Smooth muscle cell (in vitro differentiated cells): ENCODE measurements at regions not wholly inside any gene's neighbourhood (a gene's known extent, or its start where the extent isn't known, plus 50 kb on each side); places are given as distances from the start of the nearest gene placed in this dataset. TPM values are rescaled to one million over a fixed set of nuclear protein-coding genes. Genes with fewer than 3 reads are reported as not detected.

Source experiments
- DNase-seq: peaks from one replicate; lab custom pipeline; 2025; ENCODE audit not compliant: unreplicated experiment; lab: John Stamatoyannopoulos, UW
- H2AFZ ChIP-seq: fragments of 200-600 bp; sonication (generic); 2 replicates; pipeline ENCODE4 v1.6.0; 2016; ENCODE audit warnings: antibody characterized with exemption, low read depth, mild to moderate bottlenecking
- H3F3A ChIP-seq: fragments of 200-600 bp; sonication (generic); 2 replicates; pipeline ENCODE4 v1.6.0; 2017; ENCODE audit warnings: antibody characterized with exemption, low read depth
- H3K27ac ChIP-seq: fragments of 200-600 bp; sonication (generic); 2 replicates; pipeline ENCODE4 v1.5.1; 2016; ENCODE audit warnings: low read depth, mild to moderate bottlenecking
- H3K27me3 ChIP-seq: fragments of 200-600 bp; sonication (generic); 2 replicates; pipeline ENCODE4 v1.6.1; 2016; ENCODE audit warnings: low read depth, mild to moderate bottlenecking
- H3K36me3 ChIP-seq: fragments of 200-600 bp; sonication (generic); 2 replicates; pipeline ENCODE4 v1.5.1; 2016; ENCODE audit warnings: low read depth
- H3K4me1 ChIP-seq: fragments of 200-600 bp; sonication (generic); 2 replicates; pipeline ENCODE4 v1.5.1; 2016; ENCODE audit warnings: low read depth
- H3K4me2 ChIP-seq: fragments of 200-600 bp; sonication (generic); 2 replicates; pipeline ENCODE4 v1.6.0; 2016; ENCODE audit warnings: mild to moderate bottlenecking
- H3K4me3 ChIP-seq: fragments of 200-600 bp; sonication (generic); 2 replicates; pipeline ENCODE4 v1.5.1; 2016; ENCODE audit warnings: mild to moderate bottlenecking
- H3K79me2 ChIP-seq: fragments of 200-600 bp; sonication (generic); 2 replicates; pipeline ENCODE4 v1.6.0; 2016; ENCODE audit warnings: low read depth, mild to moderate bottlenecking
- H3K9ac ChIP-seq: fragments of 200-600 bp; sonication (generic); 2 replicates; pipeline ENCODE4 v1.6.0; 2016; ENCODE audit warnings: low read depth
- H3K9me3 ChIP-seq: fragments of 200-600 bp; sonication (generic); replicated peaks from 2 replicates; pipeline ENCODE4 v1.5.1; 2016; ENCODE audit warnings: low read depth
- H4K20me1 ChIP-seq: fragments of 200-600 bp; sonication (generic); 2 replicates; pipeline ENCODE4 v1.6.0; 2016; ENCODE audit warnings: low read depth
- WGBS: methylation state at CpG from one replicate; pipeline ENCODE4 v1.1.7; 2016; ENCODE audit warnings: low lambda C conversion rate; 5-methylcytosine and 5-hydroxymethylcytosine counted together
- small RNA-seq: library from RNA; depleted of rRNA; stranded (forward); fragments of <200 nt; gene quantifications from one replicate; pipeline ENCODE3, GENCODE V24; 2014
- TF ChIP-seq, protein P1 (sequence below): fragments of 200-600 bp; sonication (generic); IDR thresholded peaks from 2 replicates; pipeline ENCODE4 v1.5.1; 2017; ENCODE audit warnings: borderline replicate concordance, mild to moderate bottlenecking, antibody characterized with exemption; ENCODE audit not compliant: insufficient read depth, poor library complexity, severe bottlenecking

DNA sequence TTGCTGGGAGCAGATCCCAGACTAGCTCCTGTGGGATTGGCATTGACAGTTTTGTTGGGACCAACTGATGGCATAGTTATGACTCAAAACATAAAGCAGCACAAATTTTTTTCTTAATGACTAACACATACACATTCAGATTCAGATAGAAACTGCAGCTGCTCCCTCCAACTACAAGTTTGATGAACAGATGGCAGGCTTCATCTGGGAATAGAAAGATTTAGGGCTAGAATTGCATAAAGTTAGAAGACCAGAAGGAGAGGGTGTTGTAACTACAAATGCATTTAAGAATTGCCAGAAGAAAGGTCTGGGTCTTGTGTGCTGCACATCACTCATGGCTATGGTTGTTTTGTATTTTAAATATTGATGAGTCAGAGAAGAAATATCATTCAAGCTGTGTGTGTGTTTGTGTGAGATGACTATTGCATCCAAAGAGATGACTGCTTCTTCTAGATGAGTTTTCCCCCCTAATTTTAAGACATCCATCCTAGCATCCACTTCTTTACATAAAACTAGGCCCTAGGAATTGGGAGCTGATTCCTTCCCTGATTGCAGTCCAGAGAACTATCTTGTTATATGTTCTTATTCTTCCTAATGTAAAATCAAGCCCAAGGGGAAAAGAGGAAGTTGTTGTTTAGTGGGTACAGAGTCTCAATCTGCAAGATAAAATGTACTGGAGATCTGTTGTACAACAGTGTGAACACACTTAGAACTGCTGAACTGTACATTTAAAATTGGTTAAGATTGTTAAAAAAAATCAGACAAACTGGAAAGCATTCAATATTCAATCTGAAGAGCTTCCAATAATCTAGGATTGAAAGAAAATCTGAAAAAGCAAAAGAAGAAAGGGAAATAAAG, 175.1 kb downstream of the PARM1 start:
- Histone ChIP-seq H3K36me3 (no peaks in the 10 kb centered on the region), H3K27ac (no peak overlapping the region), H3K9me3 (no peaks in the 10 kb centered on the region), H3K4me2 (no peak overlapping the region), H3K79me2 (no peaks in the 10 kb centered on the region), H3K27me3 (no peaks in the 10 kb centered on the region), H2AFZ (no peak overlapping the region), H4K20me1 (no peaks in the 10 kb centered on the region), H3K9ac (no peak overlapping the region), H3F3A (no peaks in the 10 kb centered on the region), H3K4me1 (no peaks in the 10 kb centered on the region), H3K4me3 (no peak overlapping the region)
- TF ChIP-seq, protein P1, sequence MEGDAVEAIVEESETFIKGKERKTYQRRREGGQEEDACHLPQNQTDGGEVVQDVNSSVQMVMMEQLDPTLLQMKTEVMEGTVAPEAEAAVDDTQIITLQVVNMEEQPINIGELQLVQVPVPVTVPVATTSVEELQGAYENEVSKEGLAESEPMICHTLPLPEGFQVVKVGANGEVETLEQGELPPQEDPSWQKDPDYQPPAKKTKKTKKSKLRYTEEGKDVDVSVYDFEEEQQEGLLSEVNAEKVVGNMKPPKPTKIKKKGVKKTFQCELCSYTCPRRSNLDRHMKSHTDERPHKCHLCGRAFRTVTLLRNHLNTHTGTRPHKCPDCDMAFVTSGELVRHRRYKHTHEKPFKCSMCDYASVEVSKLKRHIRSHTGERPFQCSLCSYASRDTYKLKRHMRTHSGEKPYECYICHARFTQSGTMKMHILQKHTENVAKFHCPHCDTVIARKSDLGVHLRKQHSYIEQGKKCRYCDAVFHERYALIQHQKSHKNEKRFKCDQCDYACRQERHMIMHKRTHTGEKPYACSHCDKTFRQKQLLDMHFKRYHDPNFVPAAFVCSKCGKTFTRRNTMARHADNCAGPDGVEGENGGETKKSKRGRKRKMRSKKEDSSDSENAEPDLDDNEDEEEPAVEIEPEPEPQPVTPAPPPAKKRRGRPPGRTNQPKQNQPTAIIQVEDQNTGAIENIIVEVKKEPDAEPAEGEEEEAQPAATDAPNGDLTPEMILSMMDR, result no peak
- DNase-seq, result no peak

DNA sequence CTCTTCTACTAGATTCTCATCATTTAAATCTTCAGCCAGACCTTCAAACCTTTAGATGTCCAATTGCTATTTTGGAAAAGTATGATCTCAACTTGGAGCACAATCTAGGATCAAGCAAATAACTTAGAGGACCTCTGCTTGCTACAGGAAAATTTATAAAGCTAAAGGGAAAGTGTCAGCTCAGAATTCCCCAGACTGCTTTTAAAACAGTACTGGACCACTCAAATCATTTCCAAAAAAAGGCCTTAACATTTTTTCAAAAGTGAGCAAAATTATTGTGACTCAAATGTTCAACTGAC, 169.8 kb downstream of the PARM1 start:
- Histone ChIP-seq H2AFZ (no peak overlapping the region), H4K20me1 (no peaks in the 10 kb centered on the region), H3K9ac (no peak overlapping the region), H3K9me3 (no peaks in the 10 kb centered on the region), H3K4me1 (no peaks in the 10 kb centered on the region), H3K36me3 (no peaks in the 10 kb centered on the region), H3K4me2 (no peak overlapping the region), H3K27ac (no peak overlapping the region), H3K4me3 (no peak overlapping the region), H3K79me2 (no peaks in the 10 kb centered on the region), H3F3A (no peaks in the 10 kb centered on the region), H3K27me3 (no peaks in the 10 kb centered on the region)
- TF ChIP-seq, protein P1, result no peak
- no peak for DNase-seq

DNA sequence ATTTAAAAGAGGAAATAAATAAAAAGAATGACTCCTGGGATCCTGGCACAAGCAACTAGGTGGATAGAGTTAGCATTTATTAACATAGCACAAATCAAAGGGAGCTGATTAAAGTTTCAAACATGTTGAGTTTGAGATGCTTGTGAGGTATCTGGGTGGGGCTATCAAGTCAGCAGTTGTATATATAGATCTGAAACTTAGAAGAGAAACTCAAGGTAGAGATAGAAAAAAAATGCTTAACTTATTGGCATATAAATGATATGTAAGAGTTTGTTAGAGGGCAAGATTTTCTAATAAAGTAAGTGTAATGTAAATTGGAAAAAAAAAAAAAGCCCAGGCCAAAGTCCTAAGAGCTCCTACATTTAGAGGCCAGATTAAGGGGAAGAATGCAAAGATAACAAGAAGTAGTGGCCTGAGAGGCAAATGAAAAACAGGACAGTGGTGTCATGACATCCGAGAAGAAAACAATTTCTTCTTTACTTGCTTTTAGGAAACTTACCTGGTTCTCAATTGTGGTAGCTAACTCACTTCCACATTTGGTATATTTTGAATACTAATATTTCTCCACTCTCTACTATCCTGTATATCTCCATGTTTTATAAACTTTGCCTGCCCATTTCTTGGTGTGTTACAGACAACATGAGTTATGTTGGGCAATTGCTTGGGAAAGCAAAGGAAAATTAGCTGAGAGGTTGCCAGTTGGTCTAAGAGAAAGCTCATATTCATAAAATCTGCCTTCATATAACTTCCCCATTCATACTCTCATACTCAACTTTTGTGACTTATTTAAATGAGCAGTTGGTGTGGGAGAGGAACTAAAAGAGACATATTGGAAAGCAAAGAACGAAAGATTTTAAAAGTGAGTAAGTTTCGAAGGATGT, 169.2 kb downstream of the PARM1 start:
- no peaks in the 10 kb centered on the region for H3K9me3 ChIP-seq
- no peak for DNase-seq
- no peaks in the 10 kb centered on the region for H3K4me1 ChIP-seq
- no peak overlapping the region for H3K4me2 ChIP-seq
- no peaks in the 10 kb centered on the region for H3F3A ChIP-seq
- H3K27ac ChIP-seq, result no peak overlapping the region
- 87% methylated on average over 3 of the region's 3 CpGs for WGBS
- no peaks in the 10 kb centered on the region for H3K79me2 ChIP-seq
- no peaks in the 10 kb centered on the region for H4K20me1 ChIP-seq
- no peak overlapping the region for H2AFZ ChIP-seq
- H3K9ac ChIP-seq, result no peak overlapping the region
- no peak overlapping the region for H3K4me3 ChIP-seq
- no peaks in the 10 kb centered on the region for H3K36me3 ChIP-seq
- H3K27me3 ChIP-seq, result no peaks in the 10 kb centered on the region
- TF ChIP-seq, protein P1, result no peak

Small RNA genes lying in the stretch of these regions (small RNA-seq; reads per million reads assigned to genes)
- not detected for gene AC093870.1
